SK-N-SH (cell line): ENCODE measurements at regions not wholly inside any gene's neighbourhood (a gene's known extent, or its start where the extent isn't known, plus 50 kb on each side); places are given as distances from the start of the nearest gene placed in this dataset.
A peak's percentile ranks its signal among the peaks of the same experiment; 100 is the strongest.

ENCODE experiments used
- CTCF ChIA-PET: fragments of 300-600, 350-600 bp; formaldehyde crosslinking; extraction: SDS; loops from one replicate; lab custom pipeline; 2021; lab: Yijun Ruan, JAX
- POLR2A ChIA-PET: fragments of 350-600 bp; sonication (Branson Sonifier 250); formaldehyde crosslinking; extraction: SDS; loops from one replicate; lab custom pipeline; 2020; ENCODE audit warnings: antibody characterized with exemption, inconsistent platforms; lab: Yijun Ruan, JAX
- DNase-seq: peaks from one replicate; pipeline ENCODE4 v3.0.0; 2012
- H2AFZ ChIP-seq: fragments of 200-600 bp; sonication (generic); 2 replicates; pipeline ENCODE4 v1.8.1; 2016; ENCODE audit warnings: antibody characterized with exemption, mild to moderate bottlenecking, low read depth
- H3F3A ChIP-seq: fragments of 200-600 bp; sonication (generic); replicated peaks from 2 replicates; pipeline ENCODE3; 2016; ENCODE audit warnings: antibody characterized with exemption, mild to moderate bottlenecking; ENCODE audit not compliant: insufficient read depth
- H3K27ac ChIP-seq, 2 experiments: fragments of 200-500 bp in 1 of 2; fragments of 200-600 bp in 1 of 2; sonication (Bioruptor generic) in 1 of 2; sonication (generic), shearing (Covaris generic) in 1 of 2; 2 replicates each; pipeline versions ENCODE4 v1.5.1 to v1.6.1; 2014 to 2016; ENCODE audit warnings: low read depth in 2 of 2, inconsistent platforms in 1 of 2, low read length in 1 of 2, mild to moderate bottlenecking in 1 of 2, mixed read lengths in 1 of 2
- H3K27me3 ChIP-seq: fragments of 200-600 bp; sonication (generic), shearing (Covaris generic); 2 replicates; pipeline ENCODE4 v1.6.1; 2016; ENCODE audit warnings: mixed run types; ENCODE audit not compliant: insufficient read depth
- H3K36me3 ChIP-seq, 2 experiments: fragments of 200-500 bp in 1 of 2; fragments of 200-600 bp in 1 of 2; sonication (Bioruptor generic) in 1 of 2; sonication (generic) in 1 of 2; replicated peaks in 1 of 2; 2 replicates each; pipeline versions ENCODE3 to v1.5.1; 2014 to 2016; ENCODE audit warnings: low read length in 1 of 2, mild to moderate bottlenecking in 1 of 2; ENCODE audit not compliant: insufficient read depth in 2 of 2, control insufficient read depth in 1 of 2
- H3K4me1 ChIP-seq, 2 experiments: fragments of 200-500 bp in 1 of 2; fragments of 200-600 bp in 1 of 2; sonication (Bioruptor generic) in 1 of 2; sonication (generic), shearing (Covaris generic) in 1 of 2; 2 replicates each; pipeline versions ENCODE4 v1.5.1 to v1.6.1; 2014 to 2016; ENCODE audit warnings: low read depth in 1 of 2, low read length in 1 of 2, mixed run types in 1 of 2; ENCODE audit not compliant: insufficient read depth in 2 of 2, control insufficient read depth in 1 of 2
- H3K4me2 ChIP-seq: fragments of 200-600 bp; sonication (generic), shearing (Covaris generic); 2 replicates; pipeline ENCODE4 v1.6.1; 2017; ENCODE audit warnings: mixed run types
- H3K4me3 ChIP-seq, 2 experiments: fragments of 200-500 bp in 1 of 2; fragments of 200-600 bp in 1 of 2; sonication (Bioruptor generic) in 1 of 2; sonication (generic), shearing (Covaris generic) in 1 of 2; 2 replicates each; pipeline versions ENCODE4 v1.5.1 to v1.8.1; 2014 to 2016; ENCODE audit warnings: low read depth in 2 of 2, inconsistent platforms in 1 of 2, low read length in 1 of 2, mild to moderate bottlenecking in 1 of 2, mixed read lengths in 1 of 2, moderate library complexity in 1 of 2
- H3K79me2 ChIP-seq: fragments of 200-600 bp; sonication (generic); 2 replicates; pipeline ENCODE4 v1.8.1; 2017; ENCODE audit warnings: mild to moderate bottlenecking; ENCODE audit not compliant: insufficient read depth
- H3K9ac ChIP-seq: fragments of 200-600 bp; sonication (generic); 2 replicates; pipeline ENCODE4 v1.6.1; 2017; ENCODE audit warnings: mixed run types
- H3K9me2 ChIP-seq: fragments of 200-600 bp; sonication (generic); 2 replicates; pipeline ENCODE4 v1.6.1; 2017; ENCODE audit warnings: mixed run types
- H3K9me3 ChIP-seq: fragments of 200-600 bp; sonication (generic); 2 replicates; pipeline ENCODE4 v1.6.1; 2017; ENCODE audit warnings: mixed run types, mild to moderate bottlenecking, moderate library complexity
- H4K20me1 ChIP-seq: fragments of 200-600 bp; sonication (generic); 2 replicates; pipeline ENCODE4 v1.6.1; 2017; ENCODE audit warnings: mild to moderate bottlenecking, mixed run types; ENCODE audit not compliant: insufficient read depth
- CHD2 ChIP-seq: fragments of 150-350 bp; IDR thresholded peaks from 2 replicates; pipeline ENCODE4 v1.6.1; 2018; ENCODE audit warnings: low read length; ENCODE audit not compliant: partially characterized antibody
- CTCF ChIP-seq: fragments of 200-600 bp; sonication (generic); IDR thresholded peaks from 2 replicates; pipeline ENCODE4 v1.6.1; 2017; ENCODE audit warnings: antibody characterized with exemption, mild to moderate bottlenecking, moderate library complexity
- ELF1 ChIP-seq: IDR thresholded peaks from 2 replicates; pipeline ENCODE4 v1.4.0; 2012
- FOXJ3 ChIP-seq: sonication (generic); formaldehyde crosslinking; IDR thresholded peaks from 2 replicates; pipeline ENCODE4 v1.5.1; 2020; ENCODE audit warnings: mild to moderate bottlenecking, missing genetic modification reagents
- GATA2 ChIP-seq: sonication (generic); formaldehyde crosslinking; IDR thresholded peaks from 2 replicates; pipeline ENCODE4 v1.5.0; 2020; ENCODE audit warnings: mild to moderate bottlenecking, missing genetic modification reagents
- IRF3 ChIP-seq: fragments of 150-350 bp; IDR thresholded peaks from 2 replicates; pipeline ENCODE4 v1.6.1; 2016; ENCODE audit warnings: mild to moderate bottlenecking, low read depth, low read length
- JUND ChIP-seq: IDR thresholded peaks from 2 replicates; pipeline ENCODE4 v1.4.0; 2012
- MEF2A ChIP-seq: IDR thresholded peaks from 2 replicates; pipeline ENCODE4 v1.4.0; 2012; ENCODE audit warnings: low read depth, borderline replicate concordance
- NRF1 ChIP-seq: IDR thresholded peaks from 2 replicates; pipeline ENCODE4 v1.6.1; 2012; ENCODE audit warnings: low read depth, mild to moderate bottlenecking, low read length
- PBX3 ChIP-seq: IDR thresholded peaks from 2 replicates; pipeline ENCODE4; 2012
- RAD21 ChIP-seq: IDR thresholded peaks from 2 replicates; pipeline ENCODE4 v1.6.1; 2012; ENCODE audit warnings: mild to moderate bottlenecking, low read length
- RCOR1 ChIP-seq: fragments of 150-350 bp; IDR thresholded peaks from 2 replicates; pipeline ENCODE4 v1.6.1; 2017; ENCODE audit warnings: antibody characterized with exemption, low read length
- RFX5 ChIP-seq: IDR thresholded peaks from 2 replicates; pipeline ENCODE4 v1.6.1; 2012; ENCODE audit warnings: mild to moderate bottlenecking, improper control_type of control experiment, low read length
- RXRA ChIP-seq: IDR thresholded peaks from 2 replicates; pipeline ENCODE4 v1.4.0; 2012; ENCODE audit warnings: low read depth, mild to moderate bottlenecking, borderline replicate concordance
- SMC3 ChIP-seq: IDR thresholded peaks from 2 replicates; pipeline ENCODE4 v1.6.1; 2012; ENCODE audit warnings: low read depth, low read length, improper control_type of control experiment
- TEAD4 ChIP-seq: IDR thresholded peaks from 2 replicates; pipeline ENCODE4 v1.4.0; 2012; ENCODE audit warnings: mild to moderate bottlenecking, borderline replicate concordance; ENCODE audit not compliant: insufficient read depth
- USF1 ChIP-seq: IDR thresholded peaks from 2 replicates; pipeline ENCODE4 v1.4.0; 2012; ENCODE audit warnings: low read depth, borderline replicate concordance
- YY1 ChIP-seq: IDR thresholded peaks from 2 replicates; pipeline ENCODE4 v1.4.0; 2012; ENCODE audit warnings: low read depth, mild to moderate bottlenecking
- WGBS: methylation state at CpG from one replicate; pipeline ENCODE4 v1.1.6; 2017; ENCODE audit warnings: low lambda C conversion rate; 5-methylcytosine and 5-hydroxymethylcytosine counted together

GRCh38 chr16:87108941-87109340 lies 208.3 kb downstream of the C16orf95 start:
- CTCF ChIA-PET = interaction anchor here (0.9 to 1.8 kb wide), 2 partner anchors 32 to 46 kb away, joined by 3 to 6 read pairs; no protein-coding TSS in a partner anchor
- no peak overlapping the region for H3K27ac ChIP-seq
- TF ChIP-seq ELF1 = no peak
- no peak for TF ChIP-seq TEAD4
- no peak for TF ChIP-seq NRF1
- TF ChIP-seq SMC3 = no peak
- no peak for TF ChIP-seq JUND
- TF ChIP-seq GATA2 (CRISPR knock-in tag) = no peak
- TF ChIP-seq IRF3 = no peak
- no peak for TF ChIP-seq CHD2
- TF ChIP-seq USF1 = no peak
- TF ChIP-seq RAD21 = no peak
- no peak for TF ChIP-seq RCOR1
- TF ChIP-seq MEF2A = no peak
- TF ChIP-seq CTCF = no peak
- no peak for TF ChIP-seq RXRA
- TF ChIP-seq YY1 = no peak
- no peak for TF ChIP-seq FOXJ3 (CRISPR knock-in tag)
- TF ChIP-seq, all 33 proteins: peak for 0
- POLR2A ChIA-PET = no interaction called here
- Histone ChIP-seq H3K4me1 (no peaks in the 10 kb centered on the region), H3K4me2 (no peak overlapping the region), H3F3A (no peaks in the 10 kb centered on the region), H4K20me1 (no peaks in the 10 kb centered on the region), H2AFZ (no peak overlapping the region), H3K27me3 (peaks cover 36% of the 10 kb centered on the region; the same call in 1 of the 2 replicates), H3K79me2 (no peaks in the 10 kb centered on the region), H3K4me3 (no peak overlapping the region), H3K36me3 (no peaks in the 10 kb centered on the region), H3K9me2 (no peaks in the 10 kb centered on the region), H3K9ac (no peak overlapping the region), H3K9me3 (no peaks in the 10 kb centered on the region)
- 4% methylated on average over 1 of the region's 1 CpG for WGBS
- DNase-seq = no peak

GRCh38 chr16:87114832-87115231 lies 202.4 kb downstream of the C16orf95 start:
- Histone ChIP-seq H3K9ac (no peak overlapping the region), H3K9me3 (no peaks in the 10 kb centered on the region), H3K36me3 (no peaks in the 10 kb centered on the region)
- WGBS = 20% methylated on average over 5 of the region's 5 CpGs
- DNase-seq = no peak
- CTCF ChIA-PET = no interaction called here
- TF ChIP-seq USF1 (peak; percentile 17; the same call in 1 of the 2 replicates), PBX3 (no peak), RFX5 (no peak), YY1 (no peak)
- TF ChIP-seq, all 33 proteins: peak for 1
- POLR2A ChIA-PET = no interaction called here
- H3K4me2 ChIP-seq = no peak overlapping the region
- H3K27ac ChIP-seq = no peak overlapping the region
- H3K9me2 ChIP-seq = no peaks in the 10 kb centered on the region
- H4K20me1 ChIP-seq = no peaks in the 10 kb centered on the region
- H3K27me3 ChIP-seq = peaks cover 74% of the 10 kb centered on the region; the same call in 1 of the 2 replicates
- no peak overlapping the region for H3K4me3 ChIP-seq
- no peaks in the 10 kb centered on the region for H3F3A ChIP-seq
- H3K4me1 ChIP-seq = no peaks in the 10 kb centered on the region
- H3K79me2 ChIP-seq = no peaks in the 10 kb centered on the region
- H2AFZ ChIP-seq = no peak overlapping the region
